ENCODE measurements at regions not wholly inside any gene's neighbourhood (a gene's known extent, or its start where the extent isn't known, plus 50 kb on each side); places are given as distances from the start of the nearest gene placed in this dataset.

DNA sequence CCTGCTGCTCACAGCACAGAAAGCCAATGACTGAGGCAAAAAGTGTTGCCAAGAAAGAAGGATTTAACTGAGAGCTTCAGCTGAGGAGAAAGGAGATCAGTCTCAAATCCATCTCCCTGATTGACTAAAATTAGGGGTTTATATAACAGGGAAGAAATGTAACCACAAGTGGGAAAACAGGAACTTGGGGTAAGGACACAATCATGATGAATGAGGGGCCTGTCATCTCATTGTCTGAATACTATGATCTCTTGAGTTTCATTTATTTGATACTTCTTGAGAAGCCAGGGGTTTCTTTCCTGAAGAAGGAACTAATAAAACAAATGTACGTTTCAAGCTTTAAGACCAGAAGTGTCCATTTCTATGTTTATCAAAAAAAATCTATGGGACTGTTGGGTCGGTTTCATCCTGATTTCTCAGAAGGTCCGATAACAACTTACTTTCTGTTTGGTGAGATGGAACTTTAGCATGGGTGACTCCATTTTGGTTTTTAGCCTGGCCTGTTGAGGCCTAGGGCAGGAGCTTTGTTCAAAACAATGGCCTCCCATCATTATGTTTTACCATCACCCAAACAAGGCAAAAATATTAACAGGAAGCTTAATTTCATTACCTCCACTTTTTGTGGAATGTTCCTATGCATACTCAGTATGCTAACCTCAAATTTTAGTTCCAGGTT lies 76.6 kb upstream of the PIAS1 start:
- Histone ChIP-seq H3K79me2 (ENCODE audit: low read length) (no peaks in the 10 kb centered on the region), H3K9me2 (replicated peaks; ENCODE audit: insufficient read depth, low read length) (no peaks in the 10 kb centered on the region), H3K4me2 (ENCODE audit: low read depth, low read length, poor library complexity, severe bottlenecking) (no peak overlapping the region), H4K20me1 (ENCODE audit: insufficient read depth, low read depth, low read length) (no peaks in the 10 kb centered on the region), H3K4me1 (ENCODE audit: low read length) (peaks cover 10% of the 10 kb centered on the region), H3K9ac (ENCODE audit: low read length) (no peak overlapping the region), H2AFZ (ENCODE audit: low read length) (no peak overlapping the region), H3K36me3 (ENCODE audit: insufficient read depth, low read length) (no peaks in the 10 kb centered on the region), H3K27me3 (ENCODE audit: low read length) (no peaks in the 10 kb centered on the region), H3K4me3 (ENCODE audit: low read length) (no peak overlapping the region), H3K27ac (ENCODE audit: low read length) (no peak overlapping the region), H3K9me3 (ENCODE audit: low read length) (no peaks in the 10 kb centered on the region)
- no peak for DNase-seq

DNA sequence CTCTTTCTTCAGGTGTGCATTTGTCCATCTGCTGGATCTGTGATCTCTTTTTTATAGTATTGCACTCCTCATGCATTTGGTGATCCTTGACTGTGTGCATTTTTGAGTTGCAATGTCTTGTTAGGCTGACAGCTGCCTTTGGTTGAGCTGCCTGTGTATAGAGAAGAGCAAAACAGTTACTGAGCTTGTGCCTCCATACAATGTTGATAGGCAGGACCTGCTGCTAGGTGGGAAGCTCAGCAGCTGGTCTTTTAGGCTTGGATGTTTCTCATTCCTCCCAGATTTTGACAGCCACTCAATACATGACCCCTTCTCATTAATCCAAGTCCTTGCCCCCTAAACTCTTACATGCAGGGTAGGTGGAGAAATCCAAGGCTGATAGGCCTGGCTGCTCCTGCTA lies 74.8 kb upstream of the PIAS1 start:
- Histone ChIP-seq H3K4me2 (ENCODE audit: low read depth, low read length, poor library complexity, severe bottlenecking) (no peak overlapping the region), H3K27ac (ENCODE audit: low read length) (no peak overlapping the region)

DNA sequence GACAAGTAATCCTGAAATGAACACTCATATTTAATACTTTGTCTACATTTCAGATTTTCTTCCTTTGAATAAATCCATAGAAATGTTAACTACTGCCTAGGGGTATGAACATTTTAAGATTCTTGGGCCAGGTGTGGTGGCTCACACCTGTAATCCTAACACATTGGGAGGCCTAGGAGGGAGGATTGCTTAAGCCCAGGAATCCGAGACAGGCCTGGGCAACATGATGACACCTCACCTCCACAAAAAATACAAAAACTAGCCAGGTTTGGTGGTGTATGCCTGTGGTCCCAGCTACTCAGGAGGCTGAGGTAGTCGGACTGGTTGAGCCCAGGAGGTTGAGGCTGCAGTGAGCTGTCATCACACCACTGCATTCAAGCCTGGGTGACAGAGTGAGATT lies 73.9 kb upstream of the PIAS1 start:
- H3K4me3 ChIP-seq (ENCODE audit: low read length) = no peak overlapping the region
- no peak for DNase-seq
- H3K4me1 ChIP-seq (ENCODE audit: low read length) = peaks cover 10% of the 10 kb centered on the region
- no peaks in the 10 kb centered on the region for H3K9me2 ChIP-seq (replicated peaks; ENCODE audit: insufficient read depth, low read length)
- H3K27me3 ChIP-seq (ENCODE audit: low read length) = no peaks in the 10 kb centered on the region
- H3K9ac ChIP-seq (ENCODE audit: low read length) = no peak overlapping the region
- H4K20me1 ChIP-seq (ENCODE audit: insufficient read depth, low read depth, low read length) = no peaks in the 10 kb centered on the region
- H3K9me3 ChIP-seq (ENCODE audit: low read length) = no peaks in the 10 kb centered on the region
- H3K79me2 ChIP-seq (ENCODE audit: low read length) = no peaks in the 10 kb centered on the region
- H2AFZ ChIP-seq (ENCODE audit: low read length) = no peak overlapping the region
- H3K36me3 ChIP-seq (ENCODE audit: insufficient read depth, low read length) = no peaks in the 10 kb centered on the region
- no peak overlapping the region for H3K4me2 ChIP-seq (ENCODE audit: low read depth, low read length, poor library complexity, severe bottlenecking)
- H3K27ac ChIP-seq (ENCODE audit: low read length) = no peak overlapping the region

More for the DNA sequence above, 74.8 kb upstream of the PIAS1 start:
- no peaks in the 10 kb centered on the region for H4K20me1 ChIP-seq (ENCODE audit: insufficient read depth, low read depth, low read length)
- no peak for DNase-seq
- H3K9me2 ChIP-seq (replicated peaks; ENCODE audit: insufficient read depth, low read length) = no peaks in the 10 kb centered on the region
- no peaks in the 10 kb centered on the region for H3K79me2 ChIP-seq (ENCODE audit: low read length)
- H3K4me1 ChIP-seq (ENCODE audit: low read length) = peaks cover 10% of the 10 kb centered on the region
- no peaks in the 10 kb centered on the region for H3K27me3 ChIP-seq (ENCODE audit: low read length)
- H2AFZ ChIP-seq (ENCODE audit: low read length) = no peak overlapping the region
- H3K36me3 ChIP-seq (ENCODE audit: insufficient read depth, low read length) = no peaks in the 10 kb centered on the region
- no peak overlapping the region for H3K9ac ChIP-seq (ENCODE audit: low read length)
- H3K4me3 ChIP-seq (ENCODE audit: low read length) = no peak overlapping the region
- no peaks in the 10 kb centered on the region for H3K9me3 ChIP-seq (ENCODE audit: low read length)

DNA sequence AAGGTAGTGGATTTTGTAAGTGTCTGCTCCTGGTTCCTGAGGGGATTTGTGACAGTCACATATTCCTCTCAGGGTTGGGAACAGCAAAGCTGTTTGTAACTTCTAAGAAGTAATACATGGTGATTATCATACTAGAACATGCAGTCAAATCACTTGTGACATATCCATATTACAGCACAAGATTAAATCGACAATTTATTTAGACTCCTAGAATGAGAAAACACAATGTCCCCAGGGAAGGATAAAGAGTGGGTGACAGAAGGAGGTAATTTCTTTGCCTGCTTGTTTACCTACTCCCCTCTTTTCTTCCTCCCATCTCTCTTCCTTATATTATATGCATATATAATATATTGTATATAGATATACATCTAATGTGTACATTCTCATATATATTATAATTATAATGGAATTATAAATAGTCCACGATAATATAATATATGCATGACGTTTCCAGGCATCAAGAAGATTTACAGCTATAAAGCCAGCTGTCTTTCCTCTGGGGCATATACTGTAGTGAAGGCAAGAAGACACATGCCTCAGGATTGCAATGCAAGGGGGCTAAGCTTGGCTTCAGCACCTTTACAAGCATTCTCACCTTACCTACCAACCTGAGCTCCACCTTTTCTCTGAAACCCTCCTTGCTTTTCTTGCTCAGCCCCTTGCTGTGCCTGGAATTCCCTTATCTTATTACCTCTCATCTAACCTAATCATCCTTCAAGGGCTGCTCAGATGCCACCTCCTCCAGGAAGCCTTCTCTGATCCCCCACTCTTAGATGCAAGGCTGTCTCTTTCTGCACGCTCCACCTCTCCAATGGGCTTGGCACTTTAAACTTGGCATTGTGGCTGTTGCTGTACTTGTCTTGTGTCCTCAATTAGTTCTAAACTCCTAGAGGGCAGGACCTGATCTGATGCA lies 73.1 kb upstream of the PIAS1 start:
- no peaks in the 10 kb centered on the region for H3K79me2 ChIP-seq (ENCODE audit: low read length)
- no peak overlapping the region for H3K4me2 ChIP-seq (ENCODE audit: low read depth, low read length, poor library complexity, severe bottlenecking)
- H4K20me1 ChIP-seq (ENCODE audit: insufficient read depth, low read depth, low read length) = no peaks in the 10 kb centered on the region
- peaks cover 10% of the 10 kb centered on the region for H3K4me1 ChIP-seq (ENCODE audit: low read length)
- H3K4me3 ChIP-seq (ENCODE audit: low read length) = no peak overlapping the region
- no peaks in the 10 kb centered on the region for H3K9me2 ChIP-seq (replicated peaks; ENCODE audit: insufficient read depth, low read length)
- H3K9ac ChIP-seq (ENCODE audit: low read length) = no peak overlapping the region
- no peaks in the 10 kb centered on the region for H3K27me3 ChIP-seq (ENCODE audit: low read length)
- H2AFZ ChIP-seq (ENCODE audit: low read length) = no peak overlapping the region
- no peak for DNase-seq
- no peak overlapping the region for H3K27ac ChIP-seq (ENCODE audit: low read length)
- no peaks in the 10 kb centered on the region for H3K9me3 ChIP-seq (ENCODE audit: low read length)
- H3K36me3 ChIP-seq (ENCODE audit: insufficient read depth, low read length) = no peaks in the 10 kb centered on the region

DNA sequence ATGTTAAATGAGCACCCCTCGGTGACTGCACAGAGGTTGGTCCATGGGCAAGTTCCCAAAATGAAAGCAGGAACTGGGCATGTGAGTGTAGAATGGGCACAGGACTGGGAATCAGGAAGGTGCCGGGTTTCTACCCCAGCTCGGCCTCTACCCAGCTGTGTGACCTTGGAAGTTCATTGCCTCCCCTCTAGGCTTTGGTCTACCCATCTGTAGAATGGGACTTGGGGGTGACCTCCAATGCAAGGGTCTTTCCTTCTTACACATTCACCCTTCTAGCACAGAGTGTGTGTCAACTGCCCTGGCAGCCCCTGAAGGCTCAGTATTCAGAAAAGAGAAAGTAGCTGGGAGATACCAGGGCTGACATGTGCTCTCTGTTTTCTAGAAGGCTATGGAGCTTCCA lies 72.3 kb upstream of the PIAS1 start:
- no peak for DNase-seq
- no peak overlapping the region for H3K4me3 ChIP-seq (ENCODE audit: low read length)

DNA sequence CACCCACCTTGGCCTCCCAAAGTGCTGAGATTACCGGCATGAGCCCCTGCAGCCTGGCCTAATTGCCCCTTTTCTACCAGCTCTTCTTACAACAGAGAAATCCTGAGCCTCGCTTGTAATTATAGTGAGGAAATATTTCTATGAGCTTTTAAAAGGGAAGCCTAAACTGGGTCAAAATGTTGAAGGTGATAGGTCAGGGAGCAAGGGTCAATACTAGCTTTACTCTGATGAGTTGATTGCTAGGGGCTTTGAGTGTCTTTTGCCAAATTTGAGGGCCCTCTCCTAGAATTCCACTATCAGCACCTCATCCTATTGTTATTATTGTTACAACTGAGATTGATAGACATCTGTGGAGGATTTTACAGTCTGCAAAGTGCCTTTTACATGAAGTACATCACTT lies 62.4 kb upstream of the PIAS1 start:
- H3K4me3 ChIP-seq (ENCODE audit: low read length) = no peak overlapping the region
- H3K9me3 ChIP-seq (ENCODE audit: low read length) = no peaks in the 10 kb centered on the region
- H3K4me2 ChIP-seq (ENCODE audit: low read depth, low read length, poor library complexity, severe bottlenecking) = no peak overlapping the region
- no peak overlapping the region for H3K9ac ChIP-seq (ENCODE audit: low read length)
- no peak overlapping the region for H3K27ac ChIP-seq (ENCODE audit: low read length)
- H3K79me2 ChIP-seq (ENCODE audit: low read length) = no peaks in the 10 kb centered on the region
- H3K36me3 ChIP-seq (ENCODE audit: insufficient read depth, low read length) = no peaks in the 10 kb centered on the region
- no peaks in the 10 kb centered on the region for H3K4me1 ChIP-seq (ENCODE audit: low read length)
- no peak for DNase-seq
- H3K27me3 ChIP-seq (ENCODE audit: low read length) = no peaks in the 10 kb centered on the region
- H3K9me2 ChIP-seq (replicated peaks; ENCODE audit: insufficient read depth, low read length) = no peaks in the 10 kb centered on the region
- no peaks in the 10 kb centered on the region for H4K20me1 ChIP-seq (ENCODE audit: insufficient read depth, low read depth, low read length)
- H2AFZ ChIP-seq (ENCODE audit: low read length) = no peak overlapping the region

More for the DNA sequence above, 72.3 kb upstream of the PIAS1 start:
- no peaks in the 10 kb centered on the region for H3K9me3 ChIP-seq (ENCODE audit: low read length)
- no peaks in the 10 kb centered on the region for H3K36me3 ChIP-seq (ENCODE audit: insufficient read depth, low read length)
- no peaks in the 10 kb centered on the region for H4K20me1 ChIP-seq (ENCODE audit: insufficient read depth, low read depth, low read length)
- H3K27me3 ChIP-seq (ENCODE audit: low read length) = no peaks in the 10 kb centered on the region
- no peak overlapping the region for H2AFZ ChIP-seq (ENCODE audit: low read length)
- H3K27ac ChIP-seq (ENCODE audit: low read length) = no peak overlapping the region
- H3K9ac ChIP-seq (ENCODE audit: low read length) = no peak overlapping the region
- no peaks in the 10 kb centered on the region for H3K9me2 ChIP-seq (replicated peaks; ENCODE audit: insufficient read depth, low read length)
- no peak overlapping the region for H3K4me2 ChIP-seq (ENCODE audit: low read depth, low read length, poor library complexity, severe bottlenecking)
- no peaks in the 10 kb centered on the region for H3K79me2 ChIP-seq (ENCODE audit: low read length)
- H3K4me1 ChIP-seq (ENCODE audit: low read length) = peaks cover 5% of the 10 kb centered on the region

DNA sequence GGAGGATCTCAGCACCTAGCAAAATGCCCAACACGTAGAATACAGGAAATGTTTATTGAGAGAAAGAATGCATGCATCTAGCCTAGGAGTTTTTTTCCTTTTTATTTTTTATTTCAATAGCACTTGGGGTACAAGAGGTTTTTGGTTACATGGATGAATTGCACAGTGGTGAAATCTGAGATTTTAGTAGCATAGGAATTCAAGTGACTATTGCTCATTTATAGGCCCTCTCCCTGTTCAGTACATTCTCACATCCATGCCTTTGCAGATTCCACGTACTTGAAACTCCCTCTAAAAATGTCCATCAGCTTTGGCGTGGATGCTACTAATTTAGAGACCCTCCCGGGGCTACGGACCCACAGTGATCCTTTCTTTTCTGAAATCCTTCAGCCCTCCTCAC lies 61.7 kb upstream of the PIAS1 start:
- H3K4me2 ChIP-seq (ENCODE audit: low read depth, low read length, poor library complexity, severe bottlenecking) = no peak overlapping the region
- H3K27me3 ChIP-seq (ENCODE audit: low read length) = no peaks in the 10 kb centered on the region
- no peaks in the 10 kb centered on the region for H3K9me2 ChIP-seq (replicated peaks; ENCODE audit: insufficient read depth, low read length)
- no peak overlapping the region for H2AFZ ChIP-seq (ENCODE audit: low read length)
- H3K9ac ChIP-seq (ENCODE audit: low read length) = no peak overlapping the region
- no peaks in the 10 kb centered on the region for H3K79me2 ChIP-seq (ENCODE audit: low read length)
- H4K20me1 ChIP-seq (ENCODE audit: insufficient read depth, low read depth, low read length) = no peaks in the 10 kb centered on the region
- H3K36me3 ChIP-seq (ENCODE audit: insufficient read depth, low read length) = no peaks in the 10 kb centered on the region
- H3K4me1 ChIP-seq (ENCODE audit: low read length) = no peaks in the 10 kb centered on the region
- H3K9me3 ChIP-seq (ENCODE audit: low read length) = no peaks in the 10 kb centered on the region
- H3K27ac ChIP-seq (ENCODE audit: low read length) = no peak overlapping the region
- H3K4me3 ChIP-seq (ENCODE audit: low read length) = no peak overlapping the region
- no peak for DNase-seq

DNA sequence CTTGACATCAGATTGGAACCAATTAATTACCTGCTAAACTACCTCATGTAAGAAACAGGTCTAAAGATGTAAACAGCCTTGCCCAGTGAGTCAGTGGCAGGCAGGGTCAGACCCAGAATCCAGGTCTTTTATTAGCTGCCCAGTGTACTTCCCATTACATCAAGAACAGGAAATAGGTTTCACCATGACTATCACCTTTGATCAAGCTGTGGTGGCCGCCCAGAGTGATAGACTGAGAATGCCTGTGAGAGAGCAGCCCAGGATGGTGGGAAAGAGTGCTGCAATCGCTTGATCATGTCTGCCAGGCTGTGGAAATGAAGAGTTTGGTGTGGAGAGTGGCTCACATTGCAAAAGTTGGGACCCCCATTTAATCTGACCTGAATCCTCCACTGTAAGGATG lies 61.3 kb upstream of the PIAS1 start:
- no peaks in the 10 kb centered on the region for H3K9me2 ChIP-seq (replicated peaks; ENCODE audit: insufficient read depth, low read length)
- H3K36me3 ChIP-seq (ENCODE audit: insufficient read depth, low read length) = no peaks in the 10 kb centered on the region
- H3K9ac ChIP-seq (ENCODE audit: low read length) = no peak overlapping the region
- H3K4me1 ChIP-seq (ENCODE audit: low read length) = no peaks in the 10 kb centered on the region
- DNase-seq = peak; percentile 32
- H3K27me3 ChIP-seq (ENCODE audit: low read length) = no peaks in the 10 kb centered on the region
- H3K27ac ChIP-seq (ENCODE audit: low read length) = no peak overlapping the region
- no peak overlapping the region for H2AFZ ChIP-seq (ENCODE audit: low read length)
- H4K20me1 ChIP-seq (ENCODE audit: insufficient read depth, low read depth, low read length) = no peaks in the 10 kb centered on the region
- no peaks in the 10 kb centered on the region for H3K9me3 ChIP-seq (ENCODE audit: low read length)
- no peaks in the 10 kb centered on the region for H3K79me2 ChIP-seq (ENCODE audit: low read length)
- H3K4me3 ChIP-seq (ENCODE audit: low read length) = no peak overlapping the region
- H3K4me2 ChIP-seq (ENCODE audit: low read depth, low read length, poor library complexity, severe bottlenecking) = no peak overlapping the region
